Ammon's horn (tissue), 1 donor: ENCODE measurements at regions not wholly inside any gene's neighbourhood (a gene's known extent, or its start where the extent isn't known, plus 50 kb on each side); places are given as distances from the start of the nearest gene placed in this dataset.

Source experiments
- DNase-seq: peaks from one replicate; pipeline ENCODE4 v3.0.0-alpha.2; 2016; ENCODE audit warnings: low spot score

GRCh38 chr15:91522605-91523332, 330.7 kb upstream of the SLCO3A1 start:
- peak; percentile 84 for DNase-seq

GRCh38 chr15:91523596-91523995, 329.9 kb upstream of the SLCO3A1 start:
- no peak for DNase-seq

- DNase-seq, result no peak
Observed at GRCh38 chr15:91524534-91524933, 329.0 kb upstream of the SLCO3A1 start.

GRCh38 chr15:91525751-91526150, 327.8 kb upstream of the SLCO3A1 start:
- DNase-seq, result no peak

GRCh38 chr15:91526424-91526823, 327.1 kb upstream of the SLCO3A1 start:
- DNase-seq, result no peak

GRCh38 chr15:91528801-91529200, 324.7 kb upstream of the SLCO3A1 start:
- DNase-seq, result no peak

- no peak for DNase-seq
Observed at GRCh38 chr15:91529534-91529933, 324.0 kb upstream of the SLCO3A1 start.

GRCh38 chr15:91530279-91530678, 323.2 kb upstream of the SLCO3A1 start:
- DNase-seq, result no peak

GRCh38 chr15:91530956-91531582, 322.4 kb upstream of the SLCO3A1 start:
- DNase-seq, result no peak

- no peak for DNase-seq
Observed at GRCh38 chr15:91534235-91534634, 319.3 kb upstream of the SLCO3A1 start.

- DNase-seq, result no peak
Observed at GRCh38 chr15:91534976-91535375, 318.5 kb upstream of the SLCO3A1 start.

- no peak for DNase-seq
Observed at GRCh38 chr15:91535856-91536500, 317.5 kb upstream of the SLCO3A1 start.

- no peak for DNase-seq
Observed at GRCh38 chr15:91537856-91538255, 315.7 kb upstream of the SLCO3A1 start.

GRCh38 chr15:91538782-91539181, 314.7 kb upstream of the SLCO3A1 start:
- DNase-seq, result no peak

GRCh38 chr15:91541286-91541685, 312.2 kb upstream of the SLCO3A1 start:
- no peak for DNase-seq

- no peak for DNase-seq
Observed at GRCh38 chr15:91542226-91542625, 311.3 kb upstream of the SLCO3A1 start.

- no peak for DNase-seq
Observed at GRCh38 chr15:91547356-91547755, 306.2 kb upstream of the SLCO3A1 start.

- DNase-seq, result no peak
Observed at GRCh38 chr15:91548549-91548948, 305.0 kb upstream of the SLCO3A1 start.

- DNase-seq, result no peak
Observed at GRCh38 chr15:91549581-91549980, 303.9 kb upstream of the SLCO3A1 start.

GRCh38 chr15:91552555-91552954, 301.0 kb upstream of the SLCO3A1 start:
- DNase-seq, result no peak

- no peak for DNase-seq
Observed at GRCh38 chr15:91553196-91553854, 300.2 kb upstream of the SLCO3A1 start.

GRCh38 chr15:91555312-91555711, 298.2 kb upstream of the SLCO3A1 start:
- DNase-seq, result no peak

GRCh38 chr15:91556926-91557325, 296.6 kb upstream of the SLCO3A1 start:
- DNase-seq, result no peak
